Nephron (organoid): ENCODE measurements at regions not wholly inside any gene's neighbourhood (a gene's known extent, or its start where the extent isn't known, plus 50 kb on each side); places are given as distances from the start of the nearest gene placed in this dataset.
A peak's percentile ranks its signal among the peaks of the same experiment; 100 is the strongest.

Experiments used
- H3K27ac Mint-ChIP-seq, 3 experiments: 2 replicates each; pipeline ENCODE4 v1.8.0; 2020; ENCODE audit warnings: mixed read lengths in 3 of 3, mild to moderate bottlenecking in 2 of 3, moderate library complexity in 1 of 3
- H3K27me3 Mint-ChIP-seq: 2 replicates; pipeline ENCODE4 v1.8.0; 2021; ENCODE audit warnings: low read depth, mild to moderate bottlenecking, moderate library complexity, mixed read lengths
- H3K36me3 Mint-ChIP-seq: 2 replicates; pipeline ENCODE4 v1.8.0; 2020; ENCODE audit warnings: low read depth, mixed read lengths
- H3K4me1 Mint-ChIP-seq: 2 replicates; pipeline ENCODE4 v1.8.0; 2020; ENCODE audit warnings: mixed read lengths
- H3K4me3 Mint-ChIP-seq, 3 experiments: 2 replicates each; pipeline ENCODE4 v1.8.0; 2020; ENCODE audit warnings: mild to moderate bottlenecking in 3 of 3, mixed read lengths in 3 of 3, moderate library complexity in 2 of 3
- H3K9me3 Mint-ChIP-seq: 2 replicates; pipeline ENCODE4 v1.8.0; 2020; ENCODE audit warnings: mixed read lengths
- CTCF ChIP-seq, 3 experiments: fragments of 200-600 bp; sonication (generic); IDR thresholded peaks; one replicate each; pipeline ENCODE4 v1.5.0; 2021; ENCODE audit warnings: antibody characterized with exemption in 3 of 3; ENCODE audit not compliant: unreplicated experiment in 3 of 3

GRCh38 chr20:40913224-40914185, 115.1 kb upstream of the TOP1 start:
- peaks cover 7% of the 10 kb centered on the region for H3K27me3 Mint-ChIP-seq
- peaks cover 4% of the 10 kb centered on the region for H3K4me1 Mint-ChIP-seq
- TF ChIP-seq CTCF (IDR thresholded peaks at IDR 0.05; ENCODE audit: unreplicated experiment in 3 of 3) = no peak
- H3K27ac Mint-ChIP-seq = peak overlapping the region in 2 of 3 experiments; percentile 23 to 29
- no peaks in the 10 kb centered on the region for H3K36me3 Mint-ChIP-seq
- H3K4me3 Mint-ChIP-seq = no peak overlapping the region
- H3K9me3 Mint-ChIP-seq = peaks cover 11% of the 10 kb centered on the region

DNA sequence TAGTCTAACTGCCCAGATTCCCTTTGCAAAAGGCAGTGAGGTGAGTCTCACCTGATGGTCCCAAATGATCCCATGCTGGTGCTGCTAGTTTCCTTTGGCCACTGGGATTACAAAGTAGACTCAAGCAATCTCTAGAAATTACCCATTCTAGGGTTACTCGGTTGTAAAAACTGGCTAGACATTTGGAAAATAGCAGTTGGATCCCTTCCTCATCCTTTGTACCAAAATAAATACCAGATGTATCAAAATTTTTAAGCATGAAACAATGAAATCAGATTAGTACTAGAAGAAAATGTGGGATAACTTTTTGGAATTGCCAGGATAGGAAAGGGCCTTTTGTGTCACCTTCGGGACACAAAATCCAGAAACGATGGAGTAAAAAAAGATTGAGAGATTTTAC, 112.9 kb upstream of the TOP1 start:
- Mint-ChIP-seq H3K9me3 (peaks cover 11% of the 10 kb centered on the region), H3K4me1 (peaks cover 4% of the 10 kb centered on the region), H3K27me3 (peaks cover 7% of the 10 kb centered on the region), H3K4me3 (no peak overlapping the region), H3K27ac (no peak overlapping the region), H3K36me3 (no peaks in the 10 kb centered on the region)
- no peak for TF ChIP-seq CTCF (IDR thresholded peaks at IDR 0.05; ENCODE audit: unreplicated experiment in 3 of 3)

DNA sequence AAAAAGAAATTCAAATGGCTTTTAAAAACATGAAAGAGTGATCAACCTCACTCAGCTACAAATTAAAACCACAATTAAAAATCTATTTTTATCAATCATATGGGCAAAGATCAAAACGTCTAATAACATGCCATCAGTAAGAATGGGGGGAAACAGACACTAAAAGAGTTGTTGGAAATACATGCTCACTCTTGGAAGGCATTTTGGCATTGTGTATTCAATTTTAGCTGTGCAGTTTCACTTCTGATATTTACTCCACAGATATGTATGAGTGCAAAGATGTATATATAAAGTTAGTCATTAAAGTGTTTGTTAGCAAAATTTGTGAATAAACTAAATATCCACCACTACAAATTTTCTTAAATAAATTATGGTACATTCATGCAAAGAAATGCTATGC, 112.3 kb upstream of the TOP1 start:
- Mint-ChIP-seq H3K27ac (no peak overlapping the region), H3K4me3 (no peak overlapping the region), H3K27me3 (peaks cover 7% of the 10 kb centered on the region), H3K36me3 (no peaks in the 10 kb centered on the region), H3K9me3 (peaks cover 11% of the 10 kb centered on the region), H3K4me1 (peaks cover 4% of the 10 kb centered on the region)
- no peak for TF ChIP-seq CTCF (IDR thresholded peaks at IDR 0.05; ENCODE audit: unreplicated experiment in 3 of 3)

- no peaks in the 10 kb centered on the region for H3K4me1 Mint-ChIP-seq
- no peak for TF ChIP-seq CTCF (IDR thresholded peaks at IDR 0.05; ENCODE audit: unreplicated experiment in 3 of 3)
- peaks cover 7% of the 10 kb centered on the region for H3K9me3 Mint-ChIP-seq
- no peaks in the 10 kb centered on the region for H3K36me3 Mint-ChIP-seq
- H3K4me3 Mint-ChIP-seq = no peak overlapping the region
- no peaks in the 10 kb centered on the region for H3K27me3 Mint-ChIP-seq
- H3K27ac Mint-ChIP-seq = no peak overlapping the region
Measured at GRCh38 chr20:40920291-40920690, 108.3 kb upstream of the TOP1 start.

GRCh38 chr20:40922865-40923264, 105.8 kb upstream of the TOP1 start:
- no peaks in the 10 kb centered on the region for H3K27me3 Mint-ChIP-seq
- no peak overlapping the region for H3K4me3 Mint-ChIP-seq
- H3K4me1 Mint-ChIP-seq = no peaks in the 10 kb centered on the region
- H3K27ac Mint-ChIP-seq = no peak overlapping the region
- no peaks in the 10 kb centered on the region for H3K36me3 Mint-ChIP-seq
- no peaks in the 10 kb centered on the region for H3K9me3 Mint-ChIP-seq
- TF ChIP-seq CTCF (IDR thresholded peaks at IDR 0.05; ENCODE audit: unreplicated experiment in 3 of 3) = no peak
